ENCODE measurements at regions not wholly inside any gene's neighbourhood (a gene's known extent, or its start where the extent isn't known, plus 50 kb on each side); places are given as distances from the start of the nearest gene placed in this dataset.

DNA sequence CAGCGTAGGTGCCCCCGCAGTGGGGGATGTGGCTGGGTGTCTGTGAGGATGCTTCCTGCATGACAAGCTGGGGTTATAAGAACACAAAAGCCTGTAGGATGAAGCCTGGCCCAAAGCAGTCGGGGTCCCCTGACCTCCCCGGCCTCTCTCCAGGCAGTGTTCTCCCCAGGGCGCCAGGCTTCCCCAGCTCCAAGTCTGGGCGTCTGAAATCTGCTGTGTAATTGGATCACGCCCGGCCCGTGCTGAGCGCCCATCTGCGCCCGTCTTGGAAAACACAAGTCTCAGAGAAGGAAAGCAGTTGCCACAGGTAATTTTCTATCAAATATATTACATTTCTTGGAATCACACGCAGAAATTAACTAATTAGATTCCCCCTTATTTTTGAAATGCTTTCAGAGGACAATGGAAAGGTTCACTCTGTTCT is 233.3 kb downstream of the CTTN start:
- no peak for DNase-seq

DNA sequence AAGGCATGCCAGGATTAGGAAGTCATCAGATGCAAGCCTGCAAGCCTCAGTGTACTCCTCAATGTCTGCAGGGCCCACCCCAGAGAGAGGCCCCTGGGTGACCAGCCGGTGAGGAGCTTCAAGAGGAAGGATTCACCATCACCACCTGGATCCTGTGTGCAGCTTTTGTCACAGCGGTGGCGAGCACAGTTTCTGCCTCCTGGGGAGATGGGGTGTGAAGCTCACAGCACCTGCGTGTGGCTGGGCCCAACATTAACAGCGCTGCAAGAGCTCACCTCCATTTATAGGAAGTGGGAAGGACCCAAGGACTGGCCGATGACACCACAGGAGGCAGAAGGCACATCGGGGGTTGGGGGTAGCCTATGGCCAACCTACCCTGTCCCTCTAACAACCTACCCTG is 235.3 kb downstream of the CTTN start:
- no peak for DNase-seq

GRCh38 chr11:70636659-70637058 is 238.3 kb downstream of the CTTN start:
- DNase-seq: no peak

DNA sequence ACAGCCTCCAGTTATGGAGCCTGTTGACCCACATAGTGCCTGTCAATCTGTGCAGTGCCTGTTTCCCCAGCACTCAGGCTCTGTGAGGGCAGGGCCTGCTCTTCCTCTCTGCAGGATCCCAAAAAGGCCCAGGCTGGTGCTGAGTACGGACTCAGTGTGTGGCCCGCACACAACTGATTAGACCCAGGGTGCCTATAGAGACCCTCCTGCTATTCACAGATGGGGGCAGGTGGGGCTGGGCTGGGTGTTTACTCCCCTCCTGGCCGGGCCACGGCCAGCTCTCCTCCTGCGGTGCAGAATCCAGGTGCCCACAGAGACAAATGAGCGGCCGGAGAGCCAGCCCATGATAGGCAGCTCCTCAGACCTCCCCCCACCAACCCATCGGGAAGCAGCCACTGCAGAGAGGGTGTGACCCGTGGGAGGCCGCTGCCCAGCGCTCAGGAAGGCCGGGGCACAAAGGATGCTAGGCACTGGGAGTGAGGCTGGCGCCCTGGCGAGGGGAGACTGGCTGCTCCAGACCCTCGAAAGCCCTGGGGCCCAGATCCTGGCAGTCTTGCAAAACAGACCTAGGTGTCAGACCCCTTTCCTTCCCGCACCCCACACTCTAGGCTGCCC is 239.0 kb downstream of the CTTN start:
- DNase-seq: no peak

DNA sequence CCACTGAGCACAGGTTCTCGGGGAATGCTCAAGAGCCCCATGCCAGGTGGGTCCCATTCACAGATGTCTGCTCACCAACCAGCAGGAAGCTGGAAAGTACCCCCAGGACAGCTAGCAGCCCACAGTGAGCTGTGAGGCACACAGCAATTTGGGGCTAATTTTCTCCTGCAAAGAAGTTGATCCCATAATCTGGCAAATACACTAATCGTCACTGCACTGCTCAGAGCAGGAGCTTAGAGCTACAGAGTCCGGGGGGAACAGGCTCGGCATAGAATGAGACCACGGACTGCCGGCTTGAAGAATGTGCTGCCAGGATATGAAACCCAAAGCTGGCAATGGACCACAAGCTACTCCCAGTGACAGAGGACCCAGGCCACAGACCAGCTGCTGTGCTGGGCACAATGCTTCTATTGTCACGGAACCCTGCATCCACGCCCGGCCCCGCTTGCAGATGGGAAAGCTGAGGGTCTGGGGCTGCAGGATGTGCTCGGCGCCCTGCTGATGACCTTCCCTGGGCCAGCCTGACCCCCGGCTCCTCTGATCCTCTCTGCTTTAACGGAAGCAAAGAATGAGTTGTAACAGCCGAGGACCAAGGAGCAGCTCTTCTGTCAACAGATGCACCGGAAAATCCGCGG is 239.7 kb downstream of the CTTN start:
- no peak for DNase-seq

DNA sequence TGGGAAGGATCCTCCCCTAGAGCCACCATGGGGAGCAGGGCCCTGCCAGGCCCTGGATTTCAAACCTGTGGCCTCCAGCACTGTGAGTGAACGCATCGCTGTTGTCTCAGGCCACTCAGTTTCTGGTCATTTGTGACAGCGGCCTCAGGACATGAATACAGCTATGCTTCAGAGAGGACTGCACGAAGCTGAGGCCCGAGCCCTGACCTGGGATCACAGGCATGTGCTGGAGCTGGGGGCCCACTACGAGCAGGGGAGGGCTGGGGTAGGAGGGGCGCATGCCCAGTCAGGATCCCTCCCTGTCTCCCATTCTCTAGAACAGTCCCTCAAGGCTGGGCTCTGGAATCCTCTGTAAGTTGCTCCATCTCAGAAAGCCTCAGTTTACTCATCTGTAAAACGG is 242.1 kb downstream of the CTTN start:
- no peak for DNase-seq

DNA sequence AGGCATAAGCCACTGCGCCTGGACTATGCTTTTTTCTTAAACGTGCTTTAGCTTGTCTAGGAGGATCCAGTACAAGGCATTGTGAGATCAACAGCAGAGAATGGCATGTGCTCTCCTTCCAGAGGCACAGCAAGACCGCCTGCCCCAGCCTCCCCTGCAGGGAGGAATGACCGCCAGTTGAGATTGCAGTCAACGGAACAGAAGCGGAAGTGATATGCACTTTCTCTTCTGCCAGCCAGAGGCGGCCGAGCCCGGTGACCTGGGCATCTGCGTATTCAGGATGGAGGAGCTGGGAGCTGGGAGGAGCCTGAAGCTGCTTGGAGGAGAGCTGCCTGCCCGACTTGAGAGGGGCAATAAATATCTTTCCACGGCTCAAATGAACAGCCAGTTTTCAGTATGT is 243.0 kb downstream of the CTTN start:
- DNase-seq: no peak

- DNase-seq: no peak
Measured at GRCh38 chr11:70642266-70642665, 243.9 kb downstream of the CTTN start.

GRCh38 chr11:70643642-70644041 is 245.3 kb downstream of the CTTN start:
- DNase-seq: no peak

DNA sequence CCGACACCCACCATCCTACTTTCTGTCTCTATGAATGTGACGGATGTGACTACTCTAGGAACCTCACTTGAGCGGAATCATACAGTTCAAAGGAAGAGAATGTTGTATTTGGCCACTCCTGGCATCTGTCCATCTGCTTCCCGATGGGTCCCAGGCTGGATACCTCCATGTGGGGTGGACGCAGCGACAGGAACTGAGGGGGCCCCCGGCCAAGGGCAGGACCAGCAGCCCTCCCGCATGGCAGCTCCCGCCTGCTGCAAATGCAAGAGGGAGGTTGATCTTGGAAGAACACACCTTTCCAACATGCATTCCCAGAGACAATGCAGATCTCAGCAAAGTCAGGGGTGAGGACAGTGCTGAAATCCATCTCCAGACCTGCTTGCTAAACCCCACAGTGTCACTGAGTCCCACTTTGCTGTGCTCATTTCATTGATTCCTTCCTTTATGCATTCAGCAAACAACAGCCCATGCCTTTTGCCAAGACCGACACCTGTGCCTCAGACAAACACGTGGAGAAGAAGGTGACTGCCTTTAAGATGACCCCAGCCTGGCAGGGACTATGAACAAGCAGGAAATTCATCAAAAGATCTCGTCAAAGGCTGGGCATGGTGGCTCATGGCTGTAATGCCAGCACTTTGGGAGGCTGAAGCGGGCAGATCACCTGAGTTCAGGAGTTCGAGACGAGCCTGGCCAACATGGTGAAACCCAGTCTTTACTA is 246.2 kb downstream of the CTTN start:
- no peak for DNase-seq

- no peak for DNase-seq
Measured at GRCh38 chr11:70645537-70645936, 247.2 kb downstream of the CTTN start.

- DNase-seq: no peak
Measured at GRCh38 chr11:70646272-70647049, 248.1 kb downstream of the CTTN start.

GRCh38 chr11:70647188-70648166 is 249.1 kb downstream of the CTTN start:
- no peak for DNase-seq

DNA sequence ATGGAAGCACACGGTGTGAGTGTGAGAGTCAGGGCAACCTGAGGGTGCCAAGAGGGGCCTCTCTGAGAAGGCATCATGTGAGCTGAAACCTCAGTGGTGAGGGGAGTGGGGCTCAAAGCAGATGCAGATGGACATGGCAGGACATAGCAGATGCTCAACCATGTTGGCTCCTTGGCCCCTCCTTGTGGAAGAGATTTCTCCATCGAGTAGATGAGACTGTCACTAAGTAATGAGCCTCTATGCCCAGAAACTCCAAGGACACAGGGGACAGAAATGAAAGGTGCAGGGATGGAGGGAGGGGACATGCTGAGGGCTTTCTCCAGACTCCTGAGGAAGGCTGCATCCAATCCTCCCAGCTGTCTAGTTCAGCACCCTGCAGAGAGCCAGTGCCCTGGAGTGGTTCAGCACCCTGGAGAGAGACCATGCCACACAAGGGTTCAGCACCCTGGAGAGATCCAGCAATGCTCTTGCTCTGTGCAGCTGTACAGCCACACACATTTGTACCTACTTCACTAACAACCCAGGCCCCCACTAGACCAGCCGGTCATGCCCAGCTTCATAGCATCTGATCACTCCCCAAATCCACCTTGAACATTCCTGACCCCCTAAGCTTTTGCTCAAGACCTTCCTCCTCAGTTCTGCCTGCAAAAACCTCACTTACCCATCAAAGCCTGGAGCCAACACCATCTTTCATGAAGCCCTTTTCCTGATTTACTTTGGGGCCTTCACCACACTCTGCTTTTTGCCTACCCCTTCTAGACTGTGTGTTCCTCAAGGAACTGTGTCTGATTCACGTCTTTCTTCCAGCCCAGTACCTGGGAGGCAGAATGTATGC is 252.0 kb downstream of the CTTN start:
- no peak for DNase-seq

DNA sequence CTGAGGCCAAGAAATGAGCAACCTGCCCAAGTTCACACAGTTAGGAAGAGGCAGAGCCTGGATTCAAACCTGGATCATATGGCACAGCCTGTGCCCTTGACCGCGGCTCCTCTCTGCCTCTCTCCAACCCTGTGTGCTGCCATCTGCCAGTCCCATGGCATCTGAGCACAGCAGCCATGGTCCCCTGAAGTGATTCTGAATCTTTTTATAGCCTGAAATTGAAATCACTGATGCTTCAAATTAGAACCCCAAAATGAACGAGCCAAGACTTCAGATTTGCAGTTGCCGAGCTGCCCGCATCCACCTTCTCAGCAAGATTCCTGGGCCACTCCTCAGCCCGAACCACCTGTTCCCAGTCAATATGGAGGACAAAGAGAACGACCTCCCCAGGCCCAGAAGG is 252.7 kb downstream of the CTTN start:
- DNase-seq: no peak

DNA sequence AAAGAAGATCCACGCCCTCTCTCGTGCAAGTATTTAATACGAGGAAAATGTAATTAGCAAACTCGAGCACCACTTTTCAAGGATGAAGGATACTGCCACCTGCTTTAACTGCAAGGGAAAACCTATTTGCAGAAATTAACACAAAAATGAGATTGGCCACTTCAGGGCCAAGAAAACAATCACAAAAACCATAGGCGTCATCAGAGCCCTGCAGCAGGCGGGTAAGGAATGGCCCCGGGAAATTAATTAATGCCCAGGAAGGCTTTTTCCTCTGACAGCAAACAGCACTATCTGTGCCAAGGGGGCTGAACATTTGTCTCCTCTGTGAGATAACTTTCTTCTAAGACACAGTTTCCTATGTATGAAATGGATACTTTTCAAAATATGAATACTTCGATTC is 255.7 kb downstream of the CTTN start:
- no peak for DNase-seq

DNA sequence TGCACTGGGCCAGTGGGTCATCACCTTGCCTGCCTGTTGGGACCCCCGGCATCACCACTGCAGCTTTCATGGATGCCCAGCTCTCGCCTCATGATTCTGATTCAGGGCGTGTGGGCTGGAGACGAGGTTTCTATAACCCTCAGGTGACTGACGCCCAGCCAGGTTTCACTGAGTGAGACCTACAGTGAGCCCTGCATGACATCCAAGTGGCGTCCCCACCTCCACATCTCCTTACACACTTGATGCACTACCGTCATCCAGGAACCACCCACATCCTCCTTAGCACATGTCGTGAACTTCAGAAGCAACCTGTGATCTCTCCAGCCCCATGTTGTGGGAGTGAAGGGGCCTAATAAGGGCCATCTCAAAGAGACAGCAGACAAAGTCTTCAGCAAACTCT is 257.5 kb downstream of the CTTN start:
- DNase-seq: no peak

DNA sequence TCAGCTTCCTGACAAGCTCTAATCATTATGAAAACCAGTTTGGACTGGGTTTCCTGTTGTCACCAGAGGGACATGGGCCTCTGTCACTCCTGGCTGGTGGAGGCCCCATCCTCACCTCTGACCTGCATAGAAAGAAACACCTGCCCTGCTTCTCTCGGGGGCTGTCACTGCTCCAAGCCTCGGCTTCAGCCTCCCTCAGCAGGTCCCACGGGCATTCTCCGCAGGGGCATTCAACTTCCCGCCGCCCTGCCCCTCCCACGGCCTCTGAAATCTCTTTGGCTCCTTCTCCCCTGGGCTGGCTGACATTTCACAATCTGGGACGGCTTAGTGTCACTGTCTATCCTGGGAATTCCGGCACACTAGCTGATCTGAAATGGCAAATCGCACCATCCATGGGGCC is 257.9 kb downstream of the CTTN start:
- no peak for DNase-seq

DNA sequence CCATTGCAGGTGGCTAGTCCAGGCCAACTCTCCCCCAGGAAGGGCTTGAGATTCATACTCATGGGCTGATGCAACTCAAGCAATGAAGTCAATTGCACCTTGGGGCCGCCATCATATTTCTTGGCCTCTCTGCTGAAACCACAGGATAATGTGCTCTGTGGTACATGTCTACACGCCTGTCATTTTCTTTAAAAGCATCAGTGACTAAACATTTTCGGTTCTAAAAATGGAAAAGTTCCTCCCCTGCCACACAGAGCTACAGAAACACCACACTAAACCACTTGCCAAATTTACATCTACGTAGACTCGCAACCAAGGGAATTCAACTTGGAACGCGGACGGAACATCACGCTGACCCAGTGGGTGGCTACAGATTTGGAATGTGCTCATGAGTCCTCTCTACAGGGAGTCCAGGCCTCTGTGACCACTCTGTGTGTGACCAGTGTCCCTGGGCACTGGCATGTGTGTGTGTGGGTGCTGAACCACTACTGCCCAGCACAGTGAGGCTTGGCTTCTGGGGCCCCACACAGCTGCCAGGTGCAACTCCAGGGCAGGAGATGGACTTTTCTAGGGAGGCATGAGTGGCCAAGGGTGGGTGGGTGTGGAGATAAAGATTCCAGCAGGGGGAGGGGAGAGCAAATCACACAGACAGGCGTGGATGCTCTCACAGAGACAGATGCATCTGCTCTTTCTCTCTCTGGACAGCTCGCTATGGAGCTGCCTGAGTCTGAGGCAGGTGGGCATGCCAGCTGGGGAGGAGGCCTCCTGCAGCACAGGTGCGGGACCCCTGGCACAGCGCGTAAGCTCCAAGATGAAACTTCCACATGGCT is 261.9 kb downstream of the CTTN start:
- DNase-seq: no peak

- DNase-seq: no peak
Measured at GRCh38 chr11:70660889-70661197, 262.5 kb downstream of the CTTN start.

Data from central memory CD4-positive, alpha-beta T cell (primary cell).